ENCODE measurements at regions not wholly inside any gene's neighbourhood (a gene's known extent, or its start where the extent isn't known, plus 50 kb on each side); places are given as distances from the start of the nearest gene placed in this dataset.

- no peak for TF ChIP-seq POLR2A (IDR thresholded peaks at IDR 0.05)
- TF ChIP-seq, protein P1, sequence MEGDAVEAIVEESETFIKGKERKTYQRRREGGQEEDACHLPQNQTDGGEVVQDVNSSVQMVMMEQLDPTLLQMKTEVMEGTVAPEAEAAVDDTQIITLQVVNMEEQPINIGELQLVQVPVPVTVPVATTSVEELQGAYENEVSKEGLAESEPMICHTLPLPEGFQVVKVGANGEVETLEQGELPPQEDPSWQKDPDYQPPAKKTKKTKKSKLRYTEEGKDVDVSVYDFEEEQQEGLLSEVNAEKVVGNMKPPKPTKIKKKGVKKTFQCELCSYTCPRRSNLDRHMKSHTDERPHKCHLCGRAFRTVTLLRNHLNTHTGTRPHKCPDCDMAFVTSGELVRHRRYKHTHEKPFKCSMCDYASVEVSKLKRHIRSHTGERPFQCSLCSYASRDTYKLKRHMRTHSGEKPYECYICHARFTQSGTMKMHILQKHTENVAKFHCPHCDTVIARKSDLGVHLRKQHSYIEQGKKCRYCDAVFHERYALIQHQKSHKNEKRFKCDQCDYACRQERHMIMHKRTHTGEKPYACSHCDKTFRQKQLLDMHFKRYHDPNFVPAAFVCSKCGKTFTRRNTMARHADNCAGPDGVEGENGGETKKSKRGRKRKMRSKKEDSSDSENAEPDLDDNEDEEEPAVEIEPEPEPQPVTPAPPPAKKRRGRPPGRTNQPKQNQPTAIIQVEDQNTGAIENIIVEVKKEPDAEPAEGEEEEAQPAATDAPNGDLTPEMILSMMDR (IDR thresholded peaks at IDR 0.05), result no peak
These were observed 79.5 kb upstream of the GABRG2 start for GRCh38 chr5:161988077-161988476.
